K562 (cell line): ENCODE measurements at regions not wholly inside any gene's neighbourhood (a gene's known extent, or its start where the extent isn't known, plus 50 kb on each side); places are given as distances from the start of the nearest gene placed in this dataset.
"Not testable (repeated sequence)": the region's sequence is repeated elsewhere in the genome, so short reads cannot be mapped to it uniquely, and the experiment has no call there.

Experiments
- GABPA ChIP-seq: fragments of 200-800 bp; sonication (Bioruptor generic); conservative IDR thresholded peaks from 2 replicates; pipeline ENCODE4 v1.6.1; 2016; ENCODE audit warnings: low read depth, missing genetic modification characterization, missing compliant biosample characterization
- RB1 ChIP-seq: fragments of 450-650 bp; IDR thresholded peaks from 2 replicates; pipeline ENCODE4 v1.6.1; 2017; ENCODE audit warnings: low read depth, mild to moderate bottlenecking
- ZNF143 ChIP-seq: sonication (generic); formaldehyde crosslinking; IDR thresholded peaks from 2 replicates; pipeline ENCODE4 v1.9.0; 2022; ENCODE audit warnings: mild to moderate bottlenecking, missing genetic modification reagents
- TF ChIP-seq, protein P1 (sequence below), 3 experiments: IDR thresholded peaks in 2 of 3; conservative IDR thresholded peaks in 1 of 3; 2 replicates each; pipeline ENCODE4 v1.5.1; 2011 to 2012; ENCODE audit warnings: low read length in 3 of 3, mild to moderate bottlenecking in 3 of 3, control low read depth in 2 of 3, improper control_type of control experiment in 1 of 3, inconsistent platforms in 1 of 3, low read depth in 1 of 3, mixed read lengths in 1 of 3, moderate library complexity in 1 of 3; ENCODE audit not compliant: insufficient read depth in 2 of 3
- TF ChIP-seq, protein P2 (sequence below): sonication (generic); formaldehyde crosslinking; IDR thresholded peaks from 2 replicates; pipeline ENCODE4 v1.8.1; 2023; ENCODE audit warnings: mild to moderate bottlenecking, missing genetic modification reagents

DNA sequence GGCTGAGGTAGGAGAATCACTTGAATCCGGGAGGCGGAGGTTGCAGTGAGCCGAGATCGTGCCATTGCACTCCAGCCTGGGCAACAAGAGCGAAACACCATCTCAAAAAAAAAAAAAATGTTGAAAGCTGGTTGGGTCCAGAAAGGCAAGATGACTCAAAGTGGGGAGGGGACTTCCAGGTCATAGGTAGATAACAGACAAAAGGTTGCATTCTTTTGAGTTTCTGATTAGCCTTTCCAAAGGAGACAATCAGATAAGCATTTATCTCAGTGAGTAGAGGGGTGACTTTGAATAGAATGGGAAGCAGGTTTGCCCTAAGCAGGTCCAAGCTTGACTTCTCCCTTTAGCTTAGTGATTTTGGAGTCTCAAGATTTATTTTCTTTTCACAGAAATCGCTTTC, 527.9 kb downstream of the XYLT1 start:
- TF ChIP-seq, protein P1, sequence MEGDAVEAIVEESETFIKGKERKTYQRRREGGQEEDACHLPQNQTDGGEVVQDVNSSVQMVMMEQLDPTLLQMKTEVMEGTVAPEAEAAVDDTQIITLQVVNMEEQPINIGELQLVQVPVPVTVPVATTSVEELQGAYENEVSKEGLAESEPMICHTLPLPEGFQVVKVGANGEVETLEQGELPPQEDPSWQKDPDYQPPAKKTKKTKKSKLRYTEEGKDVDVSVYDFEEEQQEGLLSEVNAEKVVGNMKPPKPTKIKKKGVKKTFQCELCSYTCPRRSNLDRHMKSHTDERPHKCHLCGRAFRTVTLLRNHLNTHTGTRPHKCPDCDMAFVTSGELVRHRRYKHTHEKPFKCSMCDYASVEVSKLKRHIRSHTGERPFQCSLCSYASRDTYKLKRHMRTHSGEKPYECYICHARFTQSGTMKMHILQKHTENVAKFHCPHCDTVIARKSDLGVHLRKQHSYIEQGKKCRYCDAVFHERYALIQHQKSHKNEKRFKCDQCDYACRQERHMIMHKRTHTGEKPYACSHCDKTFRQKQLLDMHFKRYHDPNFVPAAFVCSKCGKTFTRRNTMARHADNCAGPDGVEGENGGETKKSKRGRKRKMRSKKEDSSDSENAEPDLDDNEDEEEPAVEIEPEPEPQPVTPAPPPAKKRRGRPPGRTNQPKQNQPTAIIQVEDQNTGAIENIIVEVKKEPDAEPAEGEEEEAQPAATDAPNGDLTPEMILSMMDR (IDR thresholded peaks at IDR 0.05 in 2 of 3, conservative IDR thresholded peaks at IDR 0.05 in 1 of 3; ENCODE audit: insufficient read depth in 2 of 3, low read depth in 1 of 3, low read length in 3 of 3), result not testable (repeated sequence)
- TF ChIP-seq, protein P2, sequence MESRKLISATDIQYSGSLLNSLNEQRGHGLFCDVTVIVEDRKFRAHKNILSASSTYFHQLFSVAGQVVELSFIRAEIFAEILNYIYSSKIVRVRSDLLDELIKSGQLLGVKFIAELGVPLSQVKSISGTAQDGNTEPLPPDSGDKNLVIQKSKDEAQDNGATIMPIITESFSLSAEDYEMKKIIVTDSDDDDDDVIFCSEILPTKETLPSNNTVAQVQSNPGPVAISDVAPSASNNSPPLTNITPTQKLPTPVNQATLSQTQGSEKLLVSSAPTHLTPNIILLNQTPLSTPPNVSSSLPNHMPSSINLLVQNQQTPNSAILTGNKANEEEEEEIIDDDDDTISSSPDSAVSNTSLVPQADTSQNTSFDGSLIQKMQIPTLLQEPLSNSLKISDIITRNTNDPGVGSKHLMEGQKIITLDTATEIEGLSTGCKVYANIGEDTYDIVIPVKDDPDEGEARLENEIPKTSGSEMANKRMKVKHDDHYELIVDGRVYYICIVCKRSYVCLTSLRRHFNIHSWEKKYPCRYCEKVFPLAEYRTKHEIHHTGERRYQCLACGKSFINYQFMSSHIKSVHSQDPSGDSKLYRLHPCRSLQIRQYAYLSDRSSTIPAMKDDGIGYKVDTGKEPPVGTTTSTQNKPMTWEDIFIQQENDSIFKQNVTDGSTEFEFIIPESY, result not testable (repeated sequence)
- TF ChIP-seq RB1; GABPA (tag); ZNF143: not testable (repeated sequence)
